HG03196 (cell line): ENCODE measurements at regions not wholly inside any gene's neighbourhood (a gene's known extent, or its start where the extent isn't known, plus 50 kb on each side); places are given as distances from the start of the nearest gene placed in this dataset.

Source experiments
- ATAC-seq: cut with Tn5 transposase; IDR thresholded peaks from one replicate; pipeline ENCODE4 v1.9.1; 2021; ENCODE audit not compliant: unreplicated experiment

- no peak for ATAC-seq
Measured at GRCh38 chr13:106858903-106859532, 291.1 kb upstream of the ARGLU1 start.

GRCh38 chr13:106852436-106852835 lies 284.5 kb upstream of the ARGLU1 start:
- ATAC-seq: no peak

- ATAC-seq: no peak
Measured at GRCh38 chr13:106850973-106851650, 283.2 kb upstream of the ARGLU1 start.

GRCh38 chr13:106846571-106847448 lies 278.9 kb upstream of the ARGLU1 start:
- no peak for ATAC-seq

GRCh38 chr13:106836186-106836802 lies 268.4 kb upstream of the ARGLU1 start:
- no peak for ATAC-seq

- ATAC-seq: no peak
Measured at GRCh38 chr13:106835477-106835876, 267.5 kb upstream of the ARGLU1 start.

- no peak for ATAC-seq
Measured at GRCh38 chr13:106821979-106822378, 254.0 kb upstream of the ARGLU1 start.

GRCh38 chr13:106819413-106820180 lies 251.7 kb upstream of the ARGLU1 start:
- ATAC-seq: no peak

GRCh38 chr13:106818971-106819370 lies 251.0 kb upstream of the ARGLU1 start:
- no peak for ATAC-seq

GRCh38 chr13:106815545-106815944 lies 247.6 kb upstream of the ARGLU1 start:
- ATAC-seq: no peak

- ATAC-seq: no peak
Measured at GRCh38 chr13:106814463-106814862, 246.5 kb upstream of the ARGLU1 start.

- no peak for ATAC-seq
Measured at GRCh38 chr13:106810069-106810468, 242.1 kb upstream of the ARGLU1 start.

- no peak for ATAC-seq
Measured at GRCh38 chr13:106804991-106805390, 237.1 kb upstream of the ARGLU1 start.

GRCh38 chr13:106802917-106803316 lies 235.0 kb upstream of the ARGLU1 start:
- ATAC-seq: no peak

GRCh38 chr13:106799781-106800335 lies 231.9 kb upstream of the ARGLU1 start:
- no peak for ATAC-seq

GRCh38 chr13:106797081-106797640 lies 229.2 kb upstream of the ARGLU1 start:
- ATAC-seq: no peak

GRCh38 chr13:106796280-106797047 lies 228.5 kb upstream of the ARGLU1 start:
- no peak for ATAC-seq

GRCh38 chr13:106795847-106796246 lies 227.9 kb upstream of the ARGLU1 start:
- ATAC-seq: no peak

- ATAC-seq: no peak
Measured at GRCh38 chr13:106794117-106794516, 226.2 kb upstream of the ARGLU1 start.
